Caco-2 (cell line): ENCODE measurements at regions not wholly inside any gene's neighbourhood (a gene's known extent, or its start where the extent isn't known, plus 50 kb on each side); places are given as distances from the start of the nearest gene placed in this dataset.

ENCODE experiments used
- BruUV-seq: library from RNA; stranded (reverse); fragments of 400-500 nt; replicated peaks from 2 replicates; lab custom pipeline; 2021; lab: Mats Ljungman, UMichigan
- CTCF ChIA-PET: fragments of 300-600 bp; sonication (Branson Sonifier 250); formaldehyde crosslinking; loops from one replicate; lab custom pipeline; 2022; ENCODE audit warnings: antibody characterized with exemption; lab: Charles Lee
- POLR2A ChIA-PET: fragments of 300-600 bp; sonication (Branson Sonifier 250); formaldehyde crosslinking; loops from one replicate; lab custom pipeline; 2022; ENCODE audit warnings: antibody characterized with exemption; lab: Charles Lee
- DNase-seq, 2 experiments: peaks; one replicate each; pipeline versions ENCODE4 v3.0.0 to v3.0.0-alpha.2; 2020 to 2022
- H3K27me3 ChIP-seq: replicated peaks from 2 replicates; pipeline ENCODE4 v1.6.0; 2011; ENCODE audit warnings: low read length; ENCODE audit not compliant: control insufficient read depth, insufficient read depth
- H3K36me3 ChIP-seq: 2 replicates; pipeline ENCODE4 v1.5.1; 2011; ENCODE audit warnings: low read length; ENCODE audit not compliant: control insufficient read depth, insufficient read depth
- H3K4me1 ChIP-seq: fragments of 250-450 bp; sonication (Bioruptor Pico); 2 replicates; pipeline ENCODE4 v1.5.1; 2020; ENCODE audit warnings: mild to moderate bottlenecking
- H3K4me3 ChIP-seq: 2 replicates; pipeline ENCODE4 v1.5.1; 2011; ENCODE audit warnings: low read depth, mild to moderate bottlenecking, control low read depth, low read length
- H3K9me3 ChIP-seq: fragments of 250-450 bp; sonication (Bioruptor Pico); 2 replicates; pipeline ENCODE4 v1.5.1; 2020; ENCODE audit warnings: mild to moderate bottlenecking, moderate library complexity
- H3K27ac Mint-ChIP-seq: one replicate; pipeline ENCODE4 v1.8.0; 2022; ENCODE audit warnings: mixed read lengths; ENCODE audit not compliant: unreplicated experiment
- H3K27me3 Mint-ChIP-seq: one replicate; pipeline ENCODE4 v1.8.0; 2022; ENCODE audit warnings: mixed read lengths; ENCODE audit not compliant: insufficient read depth, unreplicated experiment
- H3K36me3 Mint-ChIP-seq: one replicate; pipeline ENCODE4 v1.8.0; 2022; ENCODE audit warnings: mild to moderate bottlenecking, mixed read lengths; ENCODE audit not compliant: insufficient read depth, unreplicated experiment
- H3K4me1 Mint-ChIP-seq: one replicate; pipeline ENCODE4 v1.8.0; 2022; ENCODE audit warnings: low read depth, mixed read lengths; ENCODE audit not compliant: unreplicated experiment
- H3K4me3 Mint-ChIP-seq: one replicate; pipeline ENCODE4 v1.8.0; 2022; ENCODE audit warnings: mild to moderate bottlenecking, moderate library complexity, mixed read lengths; ENCODE audit not compliant: unreplicated experiment
- H3K9me3 Mint-ChIP-seq: one replicate; pipeline ENCODE4 v1.8.0; 2022; ENCODE audit warnings: mixed read lengths; ENCODE audit not compliant: unreplicated experiment
- CTCF ChIP-seq, 2 experiments: fragments of 200-600 bp in 1 of 2; IDR thresholded peaks; 1 replicate in 1 of 2; 2 replicates in 1 of 2; pipeline versions ENCODE4 v1.5.1 to v1.8.0; 2011 to 2022; ENCODE audit warnings: antibody characterized with exemption in 1 of 2, control low read depth in 1 of 2, inconsistent platforms in 1 of 2, low read depth in 1 of 2, low read length in 1 of 2, mild to moderate bottlenecking in 1 of 2, moderate library complexity in 1 of 2; ENCODE audit not compliant: insufficient read depth in 1 of 2, severe bottlenecking in 1 of 2, unreplicated experiment in 1 of 2
- intact Hi-C: fragments of 100-400 bp; cut with micrococcal nuclease; formaldehyde crosslinking; loops from one replicate; pipeline ENCODE4 v1.10.0; 2022; ENCODE audit not compliant: unreplicated experiment

DNA sequence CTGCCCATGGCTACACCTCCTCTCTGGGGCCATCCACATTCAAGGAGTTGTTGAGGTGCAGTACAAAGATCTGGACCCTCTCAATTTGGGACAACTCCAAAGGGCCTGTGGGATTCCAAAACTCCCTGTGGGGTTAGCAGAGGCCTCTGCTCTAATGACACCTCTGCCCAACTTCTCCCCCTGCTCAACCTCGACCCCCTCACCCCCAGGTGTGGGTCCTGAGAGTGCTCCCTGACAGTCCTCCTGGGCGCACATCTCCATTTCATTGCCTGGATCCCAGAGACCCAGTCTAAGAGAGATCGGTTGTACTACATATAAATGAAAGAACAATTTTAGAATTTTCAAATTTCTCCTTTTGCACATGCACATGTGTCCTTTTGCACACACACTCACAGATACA is 73.0 kb upstream of the NKD1 start:
- intact Hi-C loops = no loop called here
- no peaks in the 10 kb centered on the region for H3K27me3 ChIP-seq
- Mint-ChIP-seq H3K4me3 (no peak overlapping the region), H3K36me3 (no peaks in the 10 kb centered on the region), H3K4me1 (peaks cover 8% of the 10 kb centered on the region), H3K27me3 (no peaks in the 10 kb centered on the region), H3K27ac (no peak overlapping the region), H3K9me3 (peaks cover 25% of the 10 kb centered on the region)
- H3K4me1 ChIP-seq = peaks cover 8% of the 10 kb centered on the region; the same call in 1 of the 2 replicates
- POLR2A ChIA-PET = no interaction called here
- H3K9me3 ChIP-seq = peaks cover 13% of the 10 kb centered on the region
- CTCF ChIA-PET = no interaction called here
- BruUV-seq = no TSS peak
- DNase-seq = peak in 1 of 2 experiments; percentile 9
- H3K36me3 ChIP-seq = no peaks in the 10 kb centered on the region
- no peak for TF ChIP-seq CTCF (IDR thresholded peaks at IDR 0.05; ENCODE audit: insufficient read depth in 1 of 2, low read depth in 1 of 2, low read length in 1 of 2, severe bottlenecking in 1 of 2, unreplicated experiment in 1 of 2)
- H3K4me3 ChIP-seq = no peak overlapping the region

DNA sequence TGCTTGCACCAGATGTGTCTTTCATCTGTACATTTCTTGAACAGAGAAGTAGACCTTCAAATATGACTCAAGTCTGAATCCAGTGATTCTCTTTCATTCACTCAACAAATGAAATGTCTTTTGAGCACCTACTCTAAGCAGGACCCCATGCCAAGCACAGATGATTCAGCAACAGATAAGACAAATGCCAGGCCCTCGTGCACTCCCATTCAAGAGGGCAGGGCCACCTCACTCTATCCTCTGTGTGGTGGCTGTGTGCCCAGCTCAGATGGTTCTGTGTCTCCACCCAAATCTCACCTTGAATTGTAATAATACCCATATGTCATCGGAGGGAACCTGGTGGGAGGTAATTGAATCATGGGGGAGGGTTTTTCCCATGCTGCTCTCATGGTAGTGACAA is 74.1 kb upstream of the NKD1 start:
- H3K27me3 ChIP-seq = no peaks in the 10 kb centered on the region
- POLR2A ChIA-PET = no interaction called here
- CTCF ChIA-PET = no interaction called here

DNA sequence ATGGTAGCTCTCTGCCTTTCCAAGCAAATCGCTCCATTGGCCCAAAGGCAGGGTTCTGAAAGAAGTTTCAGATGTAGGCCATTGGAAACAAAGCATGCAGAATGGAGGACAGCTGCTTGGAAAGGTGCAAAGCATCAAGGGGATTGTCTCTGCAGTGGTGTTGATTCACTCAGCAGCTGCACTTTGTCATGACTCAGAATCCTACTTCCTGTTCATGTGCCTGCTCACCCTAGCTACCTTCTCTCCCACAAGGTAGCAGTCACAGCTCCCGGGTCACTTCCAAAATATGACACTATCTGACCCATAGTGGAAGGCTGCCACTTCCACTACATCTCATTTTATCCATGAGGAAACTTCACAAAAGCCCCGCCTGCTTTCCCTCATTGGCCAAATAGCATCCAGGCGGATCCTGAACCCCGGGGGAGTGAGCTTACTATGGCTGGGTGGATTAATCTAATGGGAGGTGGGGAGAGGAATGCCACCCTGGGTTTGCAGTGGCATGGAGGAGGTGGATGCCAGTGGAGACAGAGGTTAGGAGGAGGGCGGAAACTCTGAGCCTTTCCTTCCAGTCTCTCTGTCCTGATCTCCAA is 74.7 kb upstream of the NKD1 start:
- Histone ChIP-seq H3K27me3 (no peaks in the 10 kb centered on the region), H3K4me3 (no peak overlapping the region), H3K4me1 (peaks cover 20% of the 10 kb centered on the region), H3K36me3 (no peaks in the 10 kb centered on the region), H3K9me3 (peaks cover 13% of the 10 kb centered on the region)
- Mint-ChIP-seq H3K27me3 (no peaks in the 10 kb centered on the region), H3K9me3 (peaks cover 25% of the 10 kb centered on the region), H3K36me3 (peaks cover 1% of the 10 kb centered on the region), H3K4me3 (no peak overlapping the region), H3K27ac (peak overlapping the region; percentile 47), H3K4me1 (peaks cover 15% of the 10 kb centered on the region)
- CTCF ChIA-PET = no interaction called here
- no peak for TF ChIP-seq CTCF (IDR thresholded peaks at IDR 0.05; ENCODE audit: insufficient read depth in 1 of 2, low read depth in 1 of 2, low read length in 1 of 2, severe bottlenecking in 1 of 2, unreplicated experiment in 1 of 2)
- POLR2A ChIA-PET = no interaction called here
- intact Hi-C loops = no loop called here
- peak in 1 of 2 experiments; percentile 22 for DNase-seq
- BruUV-seq = no TSS peak

More for the DNA sequence above, 74.1 kb upstream of the NKD1 start:
- H3K9me3 Mint-ChIP-seq = peaks cover 25% of the 10 kb centered on the region
- intact Hi-C loops = no loop called here
- peaks cover 9% of the 10 kb centered on the region for H3K4me1 Mint-ChIP-seq
- Histone ChIP-seq H3K4me1 (peaks cover 18% of the 10 kb centered on the region), H3K36me3 (no peaks in the 10 kb centered on the region), H3K9me3 (peaks cover 13% of the 10 kb centered on the region), H3K4me3 (no peak overlapping the region)
- H3K27me3 Mint-ChIP-seq = no peaks in the 10 kb centered on the region
- H3K27ac Mint-ChIP-seq = peak overlapping the region; percentile 47
- no peaks in the 10 kb centered on the region for H3K36me3 Mint-ChIP-seq
- no TSS peak for BruUV-seq
- peak in 1 of 2 experiments; percentile 12 for DNase-seq
- no peak for TF ChIP-seq CTCF (IDR thresholded peaks at IDR 0.05; ENCODE audit: insufficient read depth in 1 of 2, low read depth in 1 of 2, low read length in 1 of 2, severe bottlenecking in 1 of 2, unreplicated experiment in 1 of 2)
- no peak overlapping the region for H3K4me3 Mint-ChIP-seq
